Panc1 (cell line): ENCODE measurements at regions not wholly inside any gene's neighbourhood (a gene's known extent, or its start where the extent isn't known, plus 50 kb on each side); places are given as distances from the start of the nearest gene placed in this dataset.

Experiments
- ATAC-seq: fragments of 200-7000 bp; cut with Tn5 transposase; 2 replicates; pipeline ENCODE4 v1.9.1; 2020; ENCODE audit warnings: mild to moderate bottlenecking, moderate library complexity
- BruUV-seq: library from RNA; stranded (reverse); fragments of 400-500 nt; replicated peaks from 2 replicates; lab custom pipeline; 2021; lab: Mats Ljungman, UMichigan
- CTCF ChIA-PET: fragments of 300-600 bp; sonication (Branson Sonifier 250); formaldehyde crosslinking; loops from one replicate; lab custom pipeline; 2022; ENCODE audit warnings: antibody characterized with exemption; lab: Charles Lee
- POLR2A ChIA-PET: fragments of 300-600 bp; sonication (Branson Sonifier 250); formaldehyde crosslinking; loops from one replicate; lab custom pipeline; 2022; ENCODE audit warnings: antibody characterized with exemption; lab: Charles Lee
- DNase-seq: peaks from one replicate; pipeline ENCODE4 v3.0.0-alpha.2; 2010; ENCODE audit warnings: low read depth, low spot score
- H3K27ac ChIP-seq: 2 replicates; pipeline ENCODE4 v1.5.1; 2011; ENCODE audit warnings: mild to moderate bottlenecking, low read length, inconsistent platforms
- H3K27me3 ChIP-seq: fragments of 200-500 bp; sonication (Bioruptor generic); 2 replicates; pipeline ENCODE4 v1.6.0; 2014; ENCODE audit warnings: low read length, inconsistent platforms; ENCODE audit not compliant: control insufficient read depth, insufficient read depth
- H3K36me3 ChIP-seq: fragments of 200-500 bp; sonication (Bioruptor generic); 2 replicates; pipeline ENCODE4 v1.5.1; 2014; ENCODE audit warnings: inconsistent platforms, mild to moderate bottlenecking, low read length, moderate library complexity; ENCODE audit not compliant: control insufficient read depth, insufficient read depth
- H3K4me1 ChIP-seq: 2 replicates; pipeline ENCODE4 v1.5.1; 2011; ENCODE audit warnings: inconsistent platforms, mild to moderate bottlenecking, low read length, moderate library complexity; ENCODE audit not compliant: control insufficient read depth, insufficient read depth
- H3K4me3 ChIP-seq, 2 experiments: 2 replicates each; pipeline ENCODE4 v1.5.1; 2011 to 2012; ENCODE audit warnings: low read depth in 2 of 2, low read length in 2 of 2, mild to moderate bottlenecking in 2 of 2, inconsistent platforms in 1 of 2, moderate library complexity in 1 of 2
- H3K9me3 ChIP-seq: fragments of 200-500 bp; sonication (Bioruptor generic); 2 replicates; pipeline ENCODE4 v1.5.1; 2014; ENCODE audit warnings: low read depth, mild to moderate bottlenecking, inconsistent platforms, low read length, moderate library complexity; ENCODE audit not compliant: control insufficient read depth, insufficient read depth
- POLR2AphosphoS5 ChIP-seq: IDR thresholded peaks from 2 replicates; pipeline ENCODE4 v1.6.1; 2012; ENCODE audit warnings: mild to moderate bottlenecking, low read depth, low read length, moderate library complexity
- SIN3A ChIP-seq: IDR thresholded peaks from 2 replicates; pipeline ENCODE4 v1.6.1; 2012; ENCODE audit warnings: low read depth, mild to moderate bottlenecking, low read length, moderate library complexity, borderline replicate concordance; ENCODE audit not compliant: insufficient read depth
- TCF7L2 ChIP-seq: IDR thresholded peaks from 2 replicates; pipeline ENCODE4 v1.6.1; 2011; ENCODE audit warnings: mild to moderate bottlenecking, low read depth, low read length, inconsistent platforms
- in situ Hi-C: cut with HindIII; loops from 2 replicates; pipeline ENCODE4 v1.10.0; 2016; ENCODE audit warnings: low sequenced_read_pairs, low pct_unique_long_range_greater_than_20kb
- intact Hi-C: fragments of 100-400 bp; cut with micrococcal nuclease; formaldehyde crosslinking; loops from one replicate; pipeline ENCODE4 v1.10.0; 2022; ENCODE audit not compliant: unreplicated experiment
- TF ChIP-seq, protein P1 (sequence below), 2 experiments: IDR thresholded peaks; 2 replicates each; pipeline ENCODE4 v1.6.1; 2011 to 2012; ENCODE audit warnings: low read depth in 2 of 2, control low read depth in 1 of 2, low read length in 1 of 2, mild to moderate bottlenecking in 1 of 2, moderate library complexity in 1 of 2; ENCODE audit not compliant: insufficient read depth in 1 of 2
- TF ChIP-seq, protein P2 (sequence below): fragments of 450-650 bp; IDR thresholded peaks from 2 replicates; pipeline ENCODE4 v1.5.1; 2017; ENCODE audit warnings: mild to moderate bottlenecking

DNA sequence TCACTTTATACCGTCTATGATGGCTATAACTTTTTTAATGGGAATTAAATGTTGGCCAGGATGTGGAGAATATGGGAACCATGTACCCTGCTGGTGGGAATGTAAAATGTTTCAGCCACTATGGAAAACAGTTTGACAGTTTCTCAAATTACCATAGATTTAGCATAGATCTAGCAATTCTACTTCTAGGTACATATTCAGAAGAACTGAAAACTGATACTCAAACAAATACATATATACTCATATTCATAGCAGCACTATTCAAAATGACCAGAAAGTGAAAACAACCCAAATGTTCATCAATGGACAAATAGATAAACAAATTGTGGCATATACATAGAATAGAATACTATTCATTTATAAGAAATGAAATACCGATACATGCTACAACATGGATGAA, 539.4 kb downstream of the IGSF11 start:
- TF ChIP-seq POLR2AphosphoS5 (no peak), TCF7L2 (no peak), SIN3A (no peak)
- TF ChIP-seq, protein P1, sequence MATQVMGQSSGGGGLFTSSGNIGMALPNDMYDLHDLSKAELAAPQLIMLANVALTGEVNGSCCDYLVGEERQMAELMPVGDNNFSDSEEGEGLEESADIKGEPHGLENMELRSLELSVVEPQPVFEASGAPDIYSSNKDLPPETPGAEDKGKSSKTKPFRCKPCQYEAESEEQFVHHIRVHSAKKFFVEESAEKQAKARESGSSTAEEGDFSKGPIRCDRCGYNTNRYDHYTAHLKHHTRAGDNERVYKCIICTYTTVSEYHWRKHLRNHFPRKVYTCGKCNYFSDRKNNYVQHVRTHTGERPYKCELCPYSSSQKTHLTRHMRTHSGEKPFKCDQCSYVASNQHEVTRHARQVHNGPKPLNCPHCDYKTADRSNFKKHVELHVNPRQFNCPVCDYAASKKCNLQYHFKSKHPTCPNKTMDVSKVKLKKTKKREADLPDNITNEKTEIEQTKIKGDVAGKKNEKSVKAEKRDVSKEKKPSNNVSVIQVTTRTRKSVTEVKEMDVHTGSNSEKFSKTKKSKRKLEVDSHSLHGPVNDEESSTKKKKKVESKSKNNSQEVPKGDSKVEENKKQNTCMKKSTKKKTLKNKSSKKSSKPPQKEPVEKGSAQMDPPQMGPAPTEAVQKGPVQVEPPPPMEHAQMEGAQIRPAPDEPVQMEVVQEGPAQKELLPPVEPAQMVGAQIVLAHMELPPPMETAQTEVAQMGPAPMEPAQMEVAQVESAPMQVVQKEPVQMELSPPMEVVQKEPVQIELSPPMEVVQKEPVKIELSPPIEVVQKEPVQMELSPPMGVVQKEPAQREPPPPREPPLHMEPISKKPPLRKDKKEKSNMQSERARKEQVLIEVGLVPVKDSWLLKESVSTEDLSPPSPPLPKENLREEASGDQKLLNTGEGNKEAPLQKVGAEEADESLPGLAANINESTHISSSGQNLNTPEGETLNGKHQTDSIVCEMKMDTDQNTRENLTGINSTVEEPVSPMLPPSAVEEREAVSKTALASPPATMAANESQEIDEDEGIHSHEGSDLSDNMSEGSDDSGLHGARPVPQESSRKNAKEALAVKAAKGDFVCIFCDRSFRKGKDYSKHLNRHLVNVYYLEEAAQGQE (IDR thresholded peaks at IDR 0.05; ENCODE audit: insufficient read depth in 1 of 2, low read depth in 2 of 2, low read length in 1 of 2), result no peak
- TF ChIP-seq, protein P2, sequence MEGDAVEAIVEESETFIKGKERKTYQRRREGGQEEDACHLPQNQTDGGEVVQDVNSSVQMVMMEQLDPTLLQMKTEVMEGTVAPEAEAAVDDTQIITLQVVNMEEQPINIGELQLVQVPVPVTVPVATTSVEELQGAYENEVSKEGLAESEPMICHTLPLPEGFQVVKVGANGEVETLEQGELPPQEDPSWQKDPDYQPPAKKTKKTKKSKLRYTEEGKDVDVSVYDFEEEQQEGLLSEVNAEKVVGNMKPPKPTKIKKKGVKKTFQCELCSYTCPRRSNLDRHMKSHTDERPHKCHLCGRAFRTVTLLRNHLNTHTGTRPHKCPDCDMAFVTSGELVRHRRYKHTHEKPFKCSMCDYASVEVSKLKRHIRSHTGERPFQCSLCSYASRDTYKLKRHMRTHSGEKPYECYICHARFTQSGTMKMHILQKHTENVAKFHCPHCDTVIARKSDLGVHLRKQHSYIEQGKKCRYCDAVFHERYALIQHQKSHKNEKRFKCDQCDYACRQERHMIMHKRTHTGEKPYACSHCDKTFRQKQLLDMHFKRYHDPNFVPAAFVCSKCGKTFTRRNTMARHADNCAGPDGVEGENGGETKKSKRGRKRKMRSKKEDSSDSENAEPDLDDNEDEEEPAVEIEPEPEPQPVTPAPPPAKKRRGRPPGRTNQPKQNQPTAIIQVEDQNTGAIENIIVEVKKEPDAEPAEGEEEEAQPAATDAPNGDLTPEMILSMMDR, result no peak
- Histone ChIP-seq H3K4me1 (no peaks in the 10 kb centered on the region), H3K27me3 (no peaks in the 10 kb centered on the region), H3K9me3 (no peaks in the 10 kb centered on the region), H3K4me3 (no peak overlapping the region), H3K36me3 (no peaks in the 10 kb centered on the region), H3K27ac (no peak overlapping the region)
- in situ Hi-C loops (no loop called here), intact Hi-C loops (no loop called here)
- no peak for ATAC-seq
- no peak for DNase-seq
- POLR2A ChIA-PET, result no interaction called here
- CTCF ChIA-PET, result no interaction called here
- no TSS peak for BruUV-seq

DNA sequence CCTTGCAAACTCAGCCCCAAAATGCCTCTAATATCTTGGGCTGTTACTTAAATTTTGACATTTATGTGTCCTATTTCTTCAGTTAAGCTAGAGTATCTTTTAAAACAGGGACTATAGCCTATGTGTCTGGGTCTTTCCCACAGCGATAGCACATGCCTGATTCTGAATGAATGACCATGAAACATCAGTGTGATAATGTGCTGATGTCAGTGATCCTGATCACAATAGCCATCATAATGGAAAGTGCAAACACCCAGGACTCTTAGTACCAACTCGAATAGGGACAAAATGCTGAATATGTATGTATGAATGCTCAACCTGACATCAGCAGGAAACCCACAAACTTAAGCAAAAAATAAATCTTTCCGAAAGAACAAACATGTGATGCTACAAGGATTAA, 537.4 kb downstream of the IGSF11 start:
- POLR2A ChIA-PET, result no interaction called here
- no peaks in the 10 kb centered on the region for H3K27me3 ChIP-seq
- no peaks in the 10 kb centered on the region for H3K9me3 ChIP-seq
- in situ Hi-C loops (no loop called here), intact Hi-C loops (no loop called here)
- H3K4me1 ChIP-seq, result no peaks in the 10 kb centered on the region
- DNase-seq, result no peak
- CTCF ChIA-PET, result no interaction called here
- H3K4me3 ChIP-seq, result no peak overlapping the region
- H3K27ac ChIP-seq, result no peak overlapping the region
- no peaks in the 10 kb centered on the region for H3K36me3 ChIP-seq
- TF ChIP-seq, protein P1 (IDR thresholded peaks at IDR 0.05; ENCODE audit: insufficient read depth in 1 of 2, low read depth in 2 of 2, low read length in 1 of 2), result no peak
- TF ChIP-seq POLR2AphosphoS5 (no peak), SIN3A (no peak), TCF7L2 (no peak)
- TF ChIP-seq, protein P2, result no peak
- no peak for ATAC-seq
- BruUV-seq, result no TSS peak
